ENCODE measurements at regions not wholly inside any gene's neighbourhood (a gene's known extent, or its start where the extent isn't known, plus 50 kb on each side); places are given as distances from the start of the nearest gene placed in this dataset.

DNA sequence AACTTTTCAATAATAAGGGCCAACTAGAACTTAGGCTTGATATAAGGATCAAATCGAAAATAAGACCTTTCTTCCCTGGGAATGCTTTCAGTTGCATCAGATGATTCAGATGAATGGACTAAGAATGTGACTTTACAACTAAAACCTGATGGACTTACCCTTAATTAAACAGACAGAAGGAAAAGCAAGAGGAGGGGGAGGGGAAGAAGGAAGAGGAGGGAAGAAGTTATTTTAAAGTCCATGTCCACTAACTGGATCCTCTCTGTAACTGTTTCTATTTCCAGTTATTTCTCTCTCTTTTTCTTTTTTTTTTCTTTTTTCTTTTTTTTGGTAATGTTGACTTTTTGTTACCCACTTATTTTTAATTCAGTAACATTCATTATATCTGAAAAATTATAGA lies 486.0 kb downstream of the MAFB start:
- DNase-seq = no peak

- DNase-seq = no peak
Observed at GRCh38 chr20:40197691-40198090, 491.3 kb downstream of the MAFB start.

- DNase-seq = no peak
Observed at GRCh38 chr20:40196846-40197436, 492.1 kb downstream of the MAFB start.

DNA sequence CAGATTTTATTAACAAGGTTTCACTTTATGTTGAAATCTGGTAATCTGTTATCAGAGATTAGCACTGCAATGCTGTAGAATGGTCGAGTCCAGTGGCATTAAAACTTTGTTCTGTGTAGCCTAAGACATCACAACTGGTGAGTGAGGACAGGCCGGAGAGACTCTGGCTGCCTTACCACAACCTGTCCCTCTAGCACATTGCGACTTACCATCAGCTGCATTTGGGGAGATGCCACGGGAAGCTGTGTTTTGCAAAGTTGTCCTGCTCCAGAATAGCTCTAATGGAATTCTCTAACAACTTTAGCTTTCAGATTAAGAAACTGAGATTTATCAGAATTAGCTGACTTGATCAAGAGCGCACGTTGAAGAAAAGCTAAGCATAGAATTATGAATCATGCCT lies 493.3 kb downstream of the MAFB start:
- no peak for DNase-seq

DNA sequence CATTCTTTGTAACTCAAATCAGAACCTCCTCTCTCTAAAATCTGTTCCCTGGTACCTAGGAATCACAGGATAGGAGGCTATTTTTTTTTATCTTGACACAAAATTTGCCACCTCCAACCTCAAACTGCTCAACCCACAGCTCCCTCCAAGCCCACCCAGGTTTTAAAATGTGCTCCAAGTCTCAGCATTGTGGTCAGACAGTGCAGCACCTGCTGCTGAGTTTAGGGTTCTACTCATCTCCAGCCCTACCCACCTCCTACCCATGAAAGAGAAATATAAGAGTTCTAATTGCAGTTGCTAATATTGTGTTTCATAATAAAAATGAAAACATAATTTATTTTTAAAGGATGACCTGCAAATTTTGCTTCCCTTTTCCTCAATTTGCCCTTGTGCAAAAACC lies 496.5 kb downstream of the MAFB start:
- no peak for DNase-seq

GRCh38 chr20:40192081-40192480 lies 497.0 kb downstream of the MAFB start:
- DNase-seq = no peak

- DNase-seq = no peak
Observed at GRCh38 chr20:40191573-40191972, 497.5 kb downstream of the MAFB start.

GRCh38 chr20:40189621-40190020 lies 499.4 kb downstream of the MAFB start:
- no peak for DNase-seq

GRCh38 chr20:40188319-40188718 lies 500.7 kb downstream of the MAFB start:
- DNase-seq = no peak

GRCh38 chr20:40186826-40187225 lies 502.2 kb downstream of the MAFB start:
- no peak for DNase-seq

DNA sequence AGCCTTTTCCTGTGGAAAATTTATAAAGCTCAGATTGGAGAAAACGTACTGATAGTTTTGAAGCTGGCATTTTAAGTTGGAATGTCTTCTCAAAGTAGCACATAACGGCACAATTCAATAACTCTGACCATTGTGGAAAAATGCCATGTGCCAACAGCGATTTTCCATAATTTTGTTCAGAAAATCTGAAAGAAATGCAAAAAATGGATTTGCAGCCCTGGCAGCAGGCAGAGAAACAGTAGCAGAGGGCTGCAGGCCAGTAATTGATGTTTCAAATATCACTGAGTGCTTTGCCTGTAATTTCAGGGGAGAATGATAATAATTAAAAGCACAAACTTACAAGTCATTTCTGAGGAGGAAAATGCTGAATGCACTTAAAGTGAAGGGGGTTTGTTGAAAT lies 507.4 kb downstream of the MAFB start:
- no peak for DNase-seq

- no peak for DNase-seq
Observed at GRCh38 chr20:40176098-40176841, 512.8 kb downstream of the MAFB start.

DNA sequence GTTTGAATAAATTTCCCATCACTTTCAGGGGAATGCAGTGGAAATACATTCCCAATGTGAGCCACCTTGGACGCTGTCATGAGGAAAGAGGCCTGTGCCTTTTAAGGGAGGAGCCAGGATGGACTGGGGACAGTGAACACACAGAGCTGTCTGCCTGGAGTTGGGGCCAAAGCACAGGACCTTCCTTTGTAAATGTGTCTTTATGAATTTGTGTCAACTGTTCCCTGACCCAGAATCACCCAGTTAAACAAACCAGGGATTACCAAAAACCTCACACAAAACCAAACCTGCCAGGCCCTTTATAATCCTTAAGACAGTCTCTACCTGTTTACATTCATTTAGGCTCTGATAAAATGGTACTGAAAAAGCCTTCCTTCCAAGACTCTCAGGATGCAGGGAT lies 513.7 kb downstream of the MAFB start:
- DNase-seq = no peak

DNA sequence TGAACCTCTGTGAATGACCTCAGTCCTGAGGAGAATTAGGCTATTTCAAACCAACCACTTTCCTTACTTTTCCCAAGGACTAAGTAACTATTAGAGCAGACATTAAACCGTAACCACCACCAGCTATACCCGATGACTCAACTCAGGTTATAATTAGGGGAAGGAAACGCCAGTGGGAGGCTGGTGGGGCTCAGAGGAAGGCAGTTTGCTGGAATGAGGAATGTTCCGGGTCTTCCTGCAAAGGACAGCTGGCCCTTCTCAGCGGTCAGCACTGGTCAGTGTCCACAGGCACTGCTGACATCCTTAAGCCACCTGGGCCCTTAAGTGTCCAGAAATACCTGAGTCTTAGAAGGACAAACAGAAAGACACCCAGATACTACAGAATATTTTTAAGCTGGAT lies 515.2 kb downstream of the MAFB start:
- no peak for DNase-seq

DNA sequence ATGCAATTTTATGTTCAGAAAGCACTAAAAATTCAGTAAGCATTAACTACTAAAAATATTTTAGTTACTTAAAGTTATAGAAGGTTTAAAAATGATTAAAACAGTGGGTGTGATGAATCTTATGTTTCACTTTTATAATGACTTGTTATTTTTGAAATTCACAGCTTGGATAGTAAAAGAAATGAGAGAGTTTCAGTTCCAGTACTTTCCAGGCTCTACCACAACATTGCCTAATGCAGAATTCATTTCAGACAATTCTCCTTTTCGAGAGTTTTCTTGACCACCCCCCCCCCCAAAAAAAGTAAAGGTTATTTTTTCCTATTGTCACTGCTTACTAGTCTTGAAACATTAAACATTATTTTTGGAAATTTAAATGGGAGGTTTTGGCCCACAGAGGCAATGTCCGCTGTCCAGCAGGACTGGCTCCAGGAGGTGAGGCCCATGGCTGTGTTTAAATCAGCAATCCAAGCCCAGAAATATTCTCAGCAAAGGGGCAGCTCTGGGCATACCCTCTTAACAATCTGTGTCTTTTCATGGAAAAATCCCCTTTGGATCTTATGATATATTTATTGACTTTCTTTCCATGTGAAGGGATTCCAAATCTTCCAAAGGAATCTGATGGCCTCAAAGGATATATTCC lies 519.9 kb downstream of the MAFB start:
- no peak for DNase-seq

- DNase-seq = no peak
Observed at GRCh38 chr20:40161391-40161790, 527.6 kb downstream of the MAFB start.

DNA sequence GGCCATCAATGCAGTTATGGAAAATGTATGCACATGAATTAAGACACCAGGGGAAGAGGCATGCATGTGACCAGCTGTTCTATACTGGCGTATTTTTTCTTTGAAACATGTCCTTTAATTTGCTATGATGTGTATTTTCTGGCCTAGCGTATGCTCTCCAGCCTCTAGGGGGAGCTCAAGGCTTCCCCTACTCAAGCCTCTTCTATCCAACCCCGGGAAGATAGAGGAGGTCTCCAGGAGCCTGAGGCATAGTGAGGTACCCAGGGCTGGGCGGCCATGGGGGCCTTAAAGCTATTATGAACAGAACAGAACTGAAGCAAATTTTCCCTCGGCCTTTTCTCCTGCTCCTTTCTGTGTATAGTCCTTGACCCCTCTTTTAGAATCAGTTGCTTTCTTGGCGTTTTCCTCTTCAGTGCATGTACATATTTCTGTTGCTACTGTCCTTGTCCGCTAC lies 528.9 kb downstream of the MAFB start:
- no peak for DNase-seq

DNA sequence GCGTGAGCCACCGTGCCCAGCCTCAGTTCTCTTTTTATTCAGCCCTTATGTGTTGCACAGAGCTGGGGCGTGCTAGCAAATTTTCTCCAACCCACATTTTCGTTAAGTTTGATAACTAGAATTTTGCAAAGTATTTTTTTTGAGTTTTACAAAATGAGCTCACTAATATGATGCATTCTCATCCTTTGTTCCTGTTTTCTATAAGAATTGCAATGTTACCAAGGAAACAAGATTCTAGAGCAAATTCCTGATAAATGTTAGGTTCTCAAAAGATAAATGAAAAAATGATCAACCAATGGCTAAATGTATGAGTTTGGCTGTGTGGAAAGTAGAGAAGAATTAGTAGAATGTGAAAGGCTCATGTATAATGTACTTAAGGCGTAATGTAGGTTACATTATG lies 529.8 kb downstream of the MAFB start:
- DNase-seq = no peak

DNA sequence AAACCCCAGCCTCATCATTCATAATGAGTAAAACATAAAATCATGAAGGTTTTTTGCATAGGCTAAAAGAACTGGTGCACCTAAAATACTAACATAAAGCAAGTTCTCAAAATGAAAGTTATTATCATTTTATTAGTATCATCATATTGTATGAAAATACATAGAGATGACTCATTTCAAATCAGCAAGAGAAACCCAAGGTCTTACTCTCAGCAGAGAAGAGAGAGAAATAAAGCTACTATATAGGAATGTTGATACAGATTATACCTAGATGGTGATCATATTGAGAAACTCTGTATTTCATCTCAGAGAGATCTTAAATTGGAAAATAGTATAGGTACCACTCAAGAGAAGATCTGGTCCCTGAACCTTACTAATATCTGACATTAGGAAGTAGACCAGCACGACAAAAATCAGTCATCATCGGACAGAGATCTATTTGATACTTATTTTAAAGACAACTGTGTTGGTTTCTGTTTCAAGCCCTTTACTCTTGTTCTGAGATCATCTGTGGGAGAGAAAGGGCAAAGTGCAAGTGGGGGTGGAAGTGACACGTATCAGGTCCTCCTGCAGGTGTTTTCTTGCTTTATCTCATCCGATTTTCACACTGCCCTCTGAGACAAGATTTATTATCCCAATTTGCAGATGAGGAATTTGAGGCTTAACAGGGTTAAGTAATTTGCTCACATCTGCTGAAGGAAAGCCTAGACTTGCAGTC lies 532.3 kb downstream of the MAFB start:
- no peak for DNase-seq

DNA sequence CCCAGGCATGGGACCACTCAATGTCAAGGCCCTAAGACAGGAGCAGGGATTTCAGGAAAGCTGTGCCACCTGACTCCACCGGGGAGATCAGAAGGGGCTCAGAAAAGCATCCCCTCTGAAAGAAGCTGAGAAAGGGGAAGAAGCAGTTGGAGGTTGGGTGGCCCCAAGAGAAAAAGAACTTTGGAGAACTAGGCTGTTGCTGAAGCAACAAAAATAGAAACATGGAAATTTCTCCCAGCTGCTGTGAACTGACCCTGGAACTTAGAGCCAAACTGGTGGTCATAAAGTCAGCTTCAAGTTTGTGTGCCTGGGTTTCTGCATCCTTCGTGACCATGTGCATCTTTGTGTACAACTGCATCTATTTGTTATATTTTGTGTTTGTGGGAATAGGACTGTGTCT lies 534.5 kb downstream of the MAFB start:
- DNase-seq = no peak

DNA sequence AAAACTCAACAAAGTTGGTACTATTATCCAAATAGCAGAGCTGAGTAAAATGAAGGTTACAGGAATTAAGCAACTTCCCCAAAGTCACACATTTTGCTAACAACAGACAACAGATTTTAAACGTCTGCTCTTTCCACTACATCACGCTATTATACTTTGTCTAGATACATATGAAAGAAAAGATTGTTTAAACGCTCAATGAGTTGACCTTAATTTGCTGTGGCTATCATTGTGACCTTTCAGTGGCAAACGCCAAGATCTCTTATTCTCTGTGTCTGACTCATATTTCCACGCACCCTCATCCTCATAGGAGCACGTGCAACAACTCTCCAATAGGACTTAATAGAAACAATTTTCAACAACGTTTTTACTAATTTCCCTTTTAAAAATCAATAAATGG lies 540.1 kb downstream of the MAFB start:
- no peak for DNase-seq

DNA sequence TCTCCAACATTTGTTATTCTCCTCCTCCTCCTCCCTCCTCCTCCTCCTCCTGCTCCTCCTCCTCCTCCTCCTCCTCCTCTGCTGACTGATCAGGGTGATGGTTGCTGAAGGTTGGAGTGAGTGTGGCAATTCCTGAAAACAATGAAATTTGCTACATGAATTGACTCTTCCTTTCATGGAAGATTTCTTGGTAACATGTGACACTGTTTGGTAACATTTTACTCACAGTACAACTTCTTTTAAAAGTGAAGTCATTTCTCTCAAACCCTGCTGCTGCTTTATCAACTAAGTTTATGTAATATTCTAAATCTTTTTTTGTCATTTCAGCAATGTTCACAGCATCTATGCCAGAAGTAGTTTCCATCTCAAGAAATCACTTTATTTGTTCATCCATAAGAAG lies 543.0 kb downstream of the MAFB start:
- no peak for DNase-seq

- DNase-seq = no peak
Observed at GRCh38 chr20:40144581-40144980, 544.5 kb downstream of the MAFB start.

DNA sequence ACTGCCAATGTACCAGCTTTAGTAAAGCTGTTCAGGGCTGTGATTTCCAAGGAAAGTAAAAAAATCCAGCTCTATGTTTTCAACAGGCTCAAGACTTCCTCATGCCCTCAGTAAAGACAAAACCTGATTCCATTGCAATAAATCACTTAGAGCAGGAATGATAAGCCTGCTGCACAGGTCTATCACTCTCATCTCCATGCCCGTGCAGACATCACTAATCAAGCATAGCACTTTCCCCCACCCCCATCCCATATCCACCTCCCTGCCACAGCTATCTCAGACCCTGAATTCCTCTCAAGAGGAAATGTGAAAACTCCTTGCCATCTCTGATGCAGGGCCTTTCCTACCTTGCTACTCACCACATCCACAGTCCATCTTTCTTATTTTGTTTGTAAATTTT lies 554.9 kb downstream of the MAFB start:
- DNase-seq = no peak
